ENCODE measurements at regions not wholly inside any gene's neighbourhood (a gene's known extent, or its start where the extent isn't known, plus 50 kb on each side); places are given as distances from the start of the nearest gene placed in this dataset.

GRCh38 chr6:169071394-169071793, 182.3 kb downstream of the THBS2 start:
- Histone ChIP-seq H3K4me3 (ENCODE audit: low read length) (no peak overlapping the region), H3K27me3 (ENCODE audit: control insufficient read depth, insufficient read depth, low read length) (no peaks in the 10 kb centered on the region), H3K9me3 (ENCODE audit: control insufficient read depth, low read depth, low read length) (no peaks in the 10 kb centered on the region), H3K27ac (ENCODE audit: low read length) (no peak overlapping the region), H3K36me3 (ENCODE audit: control insufficient read depth, insufficient read depth, low read length) (no peaks in the 10 kb centered on the region), H3K4me1 (ENCODE audit: control insufficient read depth, insufficient read depth, low read length) (peaks cover 4% of the 10 kb centered on the region)
- no peak for DNase-seq
- 80% methylated on average over 1 of the region's 7 CpGs for WGBS (ENCODE audit: insufficient coverage, low lambda C conversion rate)

DNA sequence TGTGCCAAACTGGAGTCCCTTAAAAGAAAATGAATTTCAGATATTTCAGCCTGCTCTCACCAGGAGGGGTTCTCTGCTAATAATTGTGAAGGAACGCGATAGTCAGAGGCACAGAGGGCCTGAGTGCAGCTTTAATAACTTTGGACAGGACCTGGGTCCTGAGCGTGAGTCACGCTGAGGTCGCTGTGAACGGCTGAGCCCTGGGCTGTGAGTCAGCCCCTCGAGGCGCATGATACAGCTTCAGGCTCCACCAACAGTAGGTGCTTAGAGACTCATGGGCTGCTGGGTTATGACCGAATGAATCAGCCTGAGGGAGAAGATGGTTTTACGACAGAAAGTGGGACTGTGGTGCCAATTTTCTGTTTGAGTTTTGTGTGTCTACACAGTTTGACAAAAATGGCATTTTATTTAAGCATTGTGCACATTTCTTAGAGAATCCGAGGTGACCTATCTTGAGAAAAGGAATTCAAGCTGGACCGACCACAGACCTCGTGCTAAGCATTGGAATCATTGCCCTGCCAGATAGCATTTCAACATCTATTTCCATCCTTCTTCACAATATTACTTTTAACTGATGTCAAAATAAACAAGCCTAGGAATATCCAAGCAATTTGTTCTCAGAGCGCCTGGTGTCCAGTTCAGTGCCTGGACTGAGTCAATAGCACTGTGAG, 183.0 kb downstream of the THBS2 start:
- Histone ChIP-seq H3K4me1 (ENCODE audit: control insufficient read depth, insufficient read depth, low read length) (no peaks in the 10 kb centered on the region), H3K27ac (ENCODE audit: low read length) (no peak overlapping the region), H3K9me3 (ENCODE audit: control insufficient read depth, low read depth, low read length) (no peaks in the 10 kb centered on the region), H3K27me3 (ENCODE audit: control insufficient read depth, insufficient read depth, low read length) (no peaks in the 10 kb centered on the region), H3K4me3 (ENCODE audit: low read length) (no peak overlapping the region), H3K36me3 (ENCODE audit: control insufficient read depth, insufficient read depth, low read length) (no peaks in the 10 kb centered on the region)
- no CpG with 5 or more reads among the region's 14 CpGs for WGBS (ENCODE audit: insufficient coverage, low lambda C conversion rate)
- DNase-seq, result no peak

DNA sequence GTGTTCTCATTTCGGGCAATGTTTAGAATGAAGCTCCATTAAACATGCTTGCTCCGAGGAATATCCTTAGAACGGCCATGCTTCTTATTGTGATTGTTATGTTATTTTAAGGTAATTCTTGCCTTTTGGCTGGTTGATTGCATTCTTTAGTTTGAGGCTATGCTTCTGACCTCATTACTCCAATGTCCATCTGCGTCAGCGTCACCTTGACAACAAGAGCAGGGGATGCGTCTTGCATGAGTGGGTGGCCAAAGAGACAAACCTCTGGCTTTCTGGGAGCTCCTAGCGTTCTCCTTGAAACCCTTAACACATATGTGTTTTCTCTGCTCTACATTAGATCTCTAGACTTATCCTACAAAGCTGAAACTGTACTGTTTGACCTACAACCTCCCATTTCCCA, 184.3 kb downstream of the THBS2 start:
- Histone ChIP-seq H3K27me3 (ENCODE audit: control insufficient read depth, insufficient read depth, low read length) (no peaks in the 10 kb centered on the region), H3K4me1 (ENCODE audit: control insufficient read depth, insufficient read depth, low read length) (no peaks in the 10 kb centered on the region), H3K36me3 (ENCODE audit: control insufficient read depth, insufficient read depth, low read length) (no peaks in the 10 kb centered on the region), H3K27ac (ENCODE audit: low read length) (no peak overlapping the region), H3K9me3 (ENCODE audit: control insufficient read depth, low read depth, low read length) (no peaks in the 10 kb centered on the region), H3K4me3 (ENCODE audit: low read length) (no peak overlapping the region)
- no peak for DNase-seq
- WGBS (ENCODE audit: insufficient coverage, low lambda C conversion rate), result 93% methylated on average over 3 of the region's 7 CpGs

DNA sequence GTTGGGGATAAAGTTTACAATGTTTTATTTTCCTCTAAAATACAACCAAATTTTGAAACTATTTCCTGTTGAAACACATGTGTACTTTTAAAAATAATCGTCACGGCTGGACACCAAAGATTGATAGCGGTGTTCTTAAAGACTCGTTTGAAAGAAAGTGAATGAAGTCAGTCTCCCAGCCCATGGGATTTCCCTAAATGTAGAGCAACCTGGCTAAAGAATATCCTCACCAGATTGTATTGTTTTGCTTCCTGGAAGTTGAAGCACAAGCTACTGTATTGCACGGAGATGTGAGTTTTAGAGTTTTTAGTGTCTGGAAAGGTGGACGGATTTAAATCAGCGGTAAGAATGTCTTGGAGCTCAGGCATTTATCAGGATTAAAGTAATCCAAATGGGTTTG, 189.5 kb downstream of the THBS2 start:
- H3K36me3 ChIP-seq (ENCODE audit: control insufficient read depth, insufficient read depth, low read length), result no peaks in the 10 kb centered on the region
- H3K9me3 ChIP-seq (ENCODE audit: control insufficient read depth, low read depth, low read length), result no peaks in the 10 kb centered on the region
- H3K27me3 ChIP-seq (ENCODE audit: control insufficient read depth, insufficient read depth, low read length), result no peaks in the 10 kb centered on the region
- H3K4me1 ChIP-seq (ENCODE audit: control insufficient read depth, insufficient read depth, low read length), result no peaks in the 10 kb centered on the region
- no peak for DNase-seq
- no peak overlapping the region for H3K27ac ChIP-seq (ENCODE audit: low read length)
- no peak overlapping the region for H3K4me3 ChIP-seq (ENCODE audit: low read length)
- 80% methylated on average over 2 of the region's 7 CpGs for WGBS (ENCODE audit: insufficient coverage, low lambda C conversion rate)

- Histone ChIP-seq H3K27me3 (ENCODE audit: control insufficient read depth, insufficient read depth, low read length) (no peaks in the 10 kb centered on the region), H3K4me3 (ENCODE audit: low read length) (no peak overlapping the region), H3K4me1 (ENCODE audit: control insufficient read depth, insufficient read depth, low read length) (no peaks in the 10 kb centered on the region), H3K27ac (ENCODE audit: low read length) (no peak overlapping the region), H3K9me3 (ENCODE audit: control insufficient read depth, low read depth, low read length) (no peaks in the 10 kb centered on the region), H3K36me3 (ENCODE audit: control insufficient read depth, insufficient read depth, low read length) (no peaks in the 10 kb centered on the region)
- DNase-seq, result no peak
- no CpG with 5 or more reads among the region's 12 CpGs for WGBS (ENCODE audit: insufficient coverage, low lambda C conversion rate)
Observed at GRCh38 chr6:169062272-169062671, 191.4 kb downstream of the THBS2 start.

DNA sequence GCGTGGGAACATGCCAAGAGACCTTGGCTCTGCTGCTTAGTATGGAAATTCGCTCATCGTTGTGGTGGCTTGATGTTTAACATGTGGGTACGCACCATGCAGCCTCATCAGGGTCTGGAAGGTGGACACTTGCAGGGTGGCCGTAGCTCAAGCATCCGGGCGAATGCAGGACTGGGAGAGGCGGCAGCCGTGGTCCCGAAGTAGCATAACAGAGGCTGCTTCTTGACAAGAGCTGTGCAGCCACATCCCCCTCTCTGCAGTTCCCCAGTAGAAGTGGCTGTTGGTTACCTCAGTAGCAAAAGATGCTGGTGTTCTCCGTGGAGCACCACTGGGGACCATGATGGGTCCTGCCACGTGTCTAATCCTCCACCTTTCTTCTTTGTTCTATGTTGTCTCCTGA, 195.0 kb downstream of the THBS2 start:
- Histone ChIP-seq H3K9me3 (ENCODE audit: control insufficient read depth, low read depth, low read length) (no peaks in the 10 kb centered on the region), H3K27me3 (ENCODE audit: control insufficient read depth, insufficient read depth, low read length) (no peaks in the 10 kb centered on the region), H3K27ac (ENCODE audit: low read length) (no peak overlapping the region), H3K4me3 (ENCODE audit: low read length) (no peak overlapping the region), H3K4me1 (ENCODE audit: control insufficient read depth, insufficient read depth, low read length) (no peaks in the 10 kb centered on the region), H3K36me3 (ENCODE audit: control insufficient read depth, insufficient read depth, low read length) (no peaks in the 10 kb centered on the region)
- WGBS (ENCODE audit: insufficient coverage, low lambda C conversion rate), result no CpG with 5 or more reads among the region's 12 CpGs
- DNase-seq, result no peak

DNA sequence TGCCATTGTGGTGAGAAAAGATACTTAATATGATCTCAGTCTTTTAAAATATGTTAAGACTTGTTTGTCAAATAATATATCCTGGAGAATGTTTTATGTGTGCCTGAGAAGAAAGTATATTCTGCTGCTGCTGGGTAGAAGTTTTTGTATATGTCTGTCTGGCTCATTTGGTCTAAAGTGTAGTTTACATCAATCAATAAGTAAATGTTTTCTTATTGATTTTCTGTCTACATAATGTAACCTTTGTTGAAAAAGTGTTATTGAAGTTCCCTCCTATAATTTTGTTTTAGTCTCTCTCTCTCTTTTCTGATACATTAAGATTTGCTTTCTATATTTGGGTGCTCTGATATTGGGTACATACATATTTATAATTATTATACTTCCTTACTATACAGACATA, 201.2 kb downstream of the THBS2 start:
- Histone ChIP-seq H3K4me3 (ENCODE audit: low read length) (no peak overlapping the region), H3K27me3 (ENCODE audit: control insufficient read depth, insufficient read depth, low read length) (no peaks in the 10 kb centered on the region), H3K9me3 (ENCODE audit: control insufficient read depth, low read depth, low read length) (no peaks in the 10 kb centered on the region), H3K4me1 (ENCODE audit: control insufficient read depth, insufficient read depth, low read length) (no peaks in the 10 kb centered on the region), H3K36me3 (ENCODE audit: control insufficient read depth, insufficient read depth, low read length) (no peaks in the 10 kb centered on the region), H3K27ac (ENCODE audit: low read length) (no peak overlapping the region)
- no peak for DNase-seq

DNA sequence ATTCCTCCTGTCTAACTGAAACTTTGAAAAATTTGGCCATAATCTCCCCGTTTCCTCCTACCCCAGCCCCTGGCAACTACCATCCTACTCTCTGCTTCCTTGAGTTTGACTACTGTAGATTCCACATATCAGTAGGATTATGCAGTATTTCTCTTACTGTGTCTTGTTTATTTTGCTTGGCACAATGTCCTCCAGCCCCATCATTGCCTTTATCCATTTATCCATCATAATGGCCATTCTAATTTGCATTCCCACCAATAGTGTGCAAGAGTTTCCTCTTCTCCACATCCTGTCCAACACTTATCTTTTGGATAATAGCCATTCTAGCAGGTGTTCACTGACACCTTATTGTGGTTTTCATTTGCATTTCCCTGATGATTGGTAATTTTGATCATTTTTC, 202.3 kb downstream of the THBS2 start:
- 100% methylated on average over 1 of the region's 1 CpG for WGBS (ENCODE audit: insufficient coverage, low lambda C conversion rate)
- no peak overlapping the region for H3K4me3 ChIP-seq (ENCODE audit: low read length)
- H3K27me3 ChIP-seq (ENCODE audit: control insufficient read depth, insufficient read depth, low read length), result no peaks in the 10 kb centered on the region
- no peaks in the 10 kb centered on the region for H3K36me3 ChIP-seq (ENCODE audit: control insufficient read depth, insufficient read depth, low read length)
- no peaks in the 10 kb centered on the region for H3K4me1 ChIP-seq (ENCODE audit: control insufficient read depth, insufficient read depth, low read length)
- H3K9me3 ChIP-seq (ENCODE audit: control insufficient read depth, low read depth, low read length), result no peaks in the 10 kb centered on the region
- H3K27ac ChIP-seq (ENCODE audit: low read length), result no peak overlapping the region
- no peak for DNase-seq

DNA sequence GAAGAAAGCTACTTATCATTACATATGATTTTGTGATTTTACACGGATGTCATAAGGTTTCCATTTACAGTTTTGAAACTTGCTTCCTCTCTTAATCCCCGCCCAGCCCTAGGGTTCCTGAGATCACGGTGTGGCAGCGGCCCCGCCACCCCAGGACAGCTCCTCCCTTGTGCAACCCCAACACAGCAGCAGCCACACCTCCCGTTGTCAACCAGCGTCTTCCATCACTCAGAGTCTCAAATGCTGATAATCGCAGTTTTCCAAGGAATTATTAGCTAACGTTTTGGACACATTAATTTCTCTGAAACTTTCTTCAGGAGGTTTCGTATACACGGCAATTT, 204.8 kb downstream of the THBS2 start:
- 79% methylated on average over 4 of the region's 11 CpGs for WGBS (ENCODE audit: insufficient coverage, low lambda C conversion rate)
- DNase-seq, result no peak
- H3K27me3 ChIP-seq (ENCODE audit: control insufficient read depth, insufficient read depth, low read length), result no peaks in the 10 kb centered on the region
- no peaks in the 10 kb centered on the region for H3K4me1 ChIP-seq (ENCODE audit: control insufficient read depth, insufficient read depth, low read length)
- H3K27ac ChIP-seq (ENCODE audit: low read length), result no peak overlapping the region
- no peaks in the 10 kb centered on the region for H3K36me3 ChIP-seq (ENCODE audit: control insufficient read depth, insufficient read depth, low read length)
- no peaks in the 10 kb centered on the region for H3K9me3 ChIP-seq (ENCODE audit: control insufficient read depth, low read depth, low read length)
- H3K4me3 ChIP-seq (ENCODE audit: low read length), result no peak overlapping the region

DNA sequence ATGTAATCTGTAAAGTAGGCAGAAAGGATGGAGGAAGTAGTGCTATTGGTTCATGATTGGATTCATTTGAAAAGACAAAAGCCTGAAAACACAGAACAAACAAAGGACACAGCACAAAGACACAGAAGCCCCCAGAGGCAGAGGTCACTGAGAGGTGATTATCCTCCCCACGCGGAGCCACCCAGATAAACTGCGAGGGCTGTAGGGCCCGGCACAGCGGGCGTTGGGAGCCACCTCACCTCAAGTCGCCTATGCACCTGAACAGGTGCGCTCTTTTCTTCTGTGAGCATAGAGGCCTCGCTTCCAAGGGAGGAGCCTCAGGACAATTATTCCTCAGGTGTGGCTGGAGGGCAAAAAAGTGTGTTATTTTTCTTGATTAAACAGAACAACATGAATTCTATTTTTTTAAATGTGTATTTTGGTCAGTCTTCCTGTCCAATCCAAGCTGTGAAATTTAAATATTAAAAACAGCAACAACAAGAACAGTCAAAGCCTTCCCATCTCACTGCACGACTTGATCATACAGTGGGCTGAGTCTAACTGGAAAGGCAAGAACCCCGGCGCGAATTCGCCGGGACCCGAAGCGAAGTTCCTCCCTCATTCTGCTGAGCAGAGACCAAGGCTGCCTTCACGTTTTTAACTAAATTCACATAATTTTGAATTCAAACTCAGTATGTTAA, 205.3 kb downstream of the THBS2 start:
- Histone ChIP-seq H3K4me3 (ENCODE audit: low read length) (no peak overlapping the region), H3K4me1 (ENCODE audit: control insufficient read depth, insufficient read depth, low read length) (no peaks in the 10 kb centered on the region), H3K27me3 (ENCODE audit: control insufficient read depth, insufficient read depth, low read length) (no peaks in the 10 kb centered on the region), H3K27ac (ENCODE audit: low read length) (no peak overlapping the region), H3K36me3 (ENCODE audit: control insufficient read depth, insufficient read depth, low read length) (no peaks in the 10 kb centered on the region), H3K9me3 (ENCODE audit: control insufficient read depth, low read depth, low read length) (no peaks in the 10 kb centered on the region)
- 100% methylated on average over 1 of the region's 18 CpGs for WGBS (ENCODE audit: insufficient coverage, low lambda C conversion rate)
- no peak for DNase-seq

GRCh38 chr6:169047345-169047744, 206.3 kb downstream of the THBS2 start:
- Histone ChIP-seq H3K9me3 (ENCODE audit: control insufficient read depth, low read depth, low read length) (no peaks in the 10 kb centered on the region), H3K4me1 (ENCODE audit: control insufficient read depth, insufficient read depth, low read length) (no peaks in the 10 kb centered on the region), H3K27ac (ENCODE audit: low read length) (no peak overlapping the region), H3K27me3 (ENCODE audit: control insufficient read depth, insufficient read depth, low read length) (no peaks in the 10 kb centered on the region), H3K4me3 (ENCODE audit: low read length) (no peak overlapping the region), H3K36me3 (ENCODE audit: control insufficient read depth, insufficient read depth, low read length) (no peaks in the 10 kb centered on the region)
- no CpG with 5 or more reads among the region's 6 CpGs for WGBS (ENCODE audit: insufficient coverage, low lambda C conversion rate)
- DNase-seq, result no peak
